K562 (cell line): ENCODE measurements at regions not wholly inside any gene's neighbourhood (a gene's known extent, or its start where the extent isn't known, plus 50 kb on each side); places are given as distances from the start of the nearest gene placed in this dataset.

ENCODE experiments used
- ELF1 ChIP-seq: fragments of 200-800 bp; sonication (Bioruptor generic); IDR thresholded peaks from 2 replicates; pipeline ENCODE4 v1.6.1; 2016; ENCODE audit warnings: missing genetic modification characterization, missing compliant biosample characterization
- EZH2 ChIP-seq: IDR thresholded peaks from 2 replicates; pipeline ENCODE4 v1.6.1; 2012; ENCODE audit warnings: low read depth, mild to moderate bottlenecking, inconsistent platforms, low read length, borderline replicate concordance
- FOS ChIP-seq: IDR thresholded peaks from 3 replicates; pipeline ENCODE4 v1.6.1; 2011; ENCODE audit not compliant: insufficient read length; ENCODE audit errors: extremely low read depth
- HNRNPUL1 ChIP-seq: fragments of 200-400 bp; formaldehyde crosslinking; IDR thresholded peaks from 2 replicates; pipeline ENCODE4 v1.6.1; 2017; ENCODE audit warnings: low read length

DNA sequence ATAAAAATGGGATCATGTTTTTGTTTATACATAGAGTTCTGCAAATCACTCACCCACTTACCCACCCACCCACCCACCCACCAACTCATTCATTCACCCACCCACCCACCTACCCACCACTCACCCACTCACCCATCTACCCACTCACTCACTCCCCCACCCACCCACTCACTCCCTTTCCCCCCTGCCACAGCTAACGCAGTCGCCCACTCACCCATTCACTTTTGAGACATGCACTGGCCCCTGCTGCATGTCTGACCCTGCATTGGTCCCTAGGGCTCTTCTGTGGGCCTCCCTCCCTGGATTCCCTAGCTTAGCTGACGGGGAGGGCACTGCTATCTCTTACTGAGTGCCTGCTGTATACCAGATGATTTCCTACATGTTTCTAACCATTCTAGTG is 100.4 kb upstream of the CSF3R start:
- TF ChIP-seq ELF1 (tag) = no peak
- TF ChIP-seq FOS = no peak
- no peak for TF ChIP-seq EZH2
- no peak for TF ChIP-seq HNRNPUL1
